K562 (cell line): ENCODE measurements at regions not wholly inside any gene's neighbourhood (a gene's known extent, or its start where the extent isn't known, plus 50 kb on each side); places are given as distances from the start of the nearest gene placed in this dataset.
A peak's percentile ranks its signal among the peaks of the same experiment; 100 is the strongest.

ENCODE experiments used
- ATAC-seq: fragments of 200-7000 bp; cut with Tn5 transposase; 3 replicates; pipeline ENCODE4 v1.9.1; 2020; ENCODE audit warnings: moderate library complexity
- BruUV-seq: library from RNA; stranded (reverse); fragments of 400-500 nt; replicated peaks from 2 replicates; lab custom pipeline; 2021; lab: Mats Ljungman, UMichigan
- CTCF ChIA-PET: fragments of 300-600 bp; formaldehyde crosslinking; extraction: SDS; loops from one replicate; lab custom pipeline; 2021; ENCODE audit warnings: low intra/inter-chr PET ratio; lab: Yijun Ruan, JAX
- POLR2A ChIA-PET: fragments of 300-600, 350-650 bp; sonication (Branson Sonifier 250); formaldehyde crosslinking; extraction: SDS; loops from one replicate; lab custom pipeline; 2021; ENCODE audit warnings: antibody characterized with exemption, inconsistent platforms; lab: Yijun Ruan, JAX
- DNase-seq, 4 experiments: peaks; one replicate each; pipeline versions ENCODE4 v3.0.0 to v3.0.0-alpha.2; 2011 to 2018; ENCODE audit warnings: low spot score in 3 of 4, mixed read lengths in 3 of 4; ENCODE audit errors: extremely low read depth in 1 of 4
- FAIRE-seq: peaks from 2 replicates; lab custom pipeline; 2011; peaks lifted over from hg19 to GRCh38; lab: Jason Lieb, UNC
- H2AFZ ChIP-seq: 2 replicates; pipeline ENCODE4 v1.6.0; 2011; ENCODE audit warnings: low read depth, low read length, control low read depth, inconsistent platforms
- H3K27ac ChIP-seq: fragments of 200-600 bp; 3 replicates; pipeline ENCODE4 v1.8.0; 2011; ENCODE audit warnings: low read depth, mild to moderate bottlenecking, control low read depth, inconsistent platforms, low read length, moderate library complexity, mixed read lengths; ENCODE audit errors: extremely low read depth
- H3K27me3 ChIP-seq, 2 experiments: fragments of 300-600 bp in 1 of 2; 2 replicates in 1 of 2; 3 replicates in 1 of 2; pipeline versions ENCODE4 v1.6.0 to v1.8.0; 2011; ENCODE audit warnings: inconsistent platforms in 2 of 2, low read length in 2 of 2, mild to moderate bottlenecking in 1 of 2, mixed read lengths in 1 of 2, moderate library complexity in 1 of 2; ENCODE audit not compliant: control insufficient read depth in 2 of 2, insufficient read depth in 2 of 2
- H3K36me3 ChIP-seq: fragments of 300-600 bp; 3 replicates; pipeline ENCODE4 v1.8.0; 2011; ENCODE audit warnings: mild to moderate bottlenecking, low read length, inconsistent platforms; ENCODE audit not compliant: control insufficient read depth, insufficient read depth
- H3K4me1 ChIP-seq, 2 experiments: fragments of 200-600 bp in 1 of 2; replicated peaks in 1 of 2; 2 replicates in 1 of 2; 3 replicates in 1 of 2; pipeline versions ENCODE4 v1.5.1 to v1.8.0; 2011; ENCODE audit warnings: inconsistent platforms in 2 of 2, low read length in 2 of 2, mild to moderate bottlenecking in 1 of 2, mixed read lengths in 1 of 2, moderate library complexity in 1 of 2; ENCODE audit not compliant: control insufficient read depth in 2 of 2, insufficient read depth in 2 of 2
- H3K4me2 ChIP-seq: 2 replicates; pipeline ENCODE4 v1.6.1; 2011; ENCODE audit warnings: low read length, control low read depth, inconsistent platforms, mixed read lengths; ENCODE audit not compliant: insufficient read depth
- H3K4me3 ChIP-seq: fragments of 200-600 bp; sonication (generic), shearing (Covaris generic); 2 replicates; pipeline ENCODE4 v1.5.1; 2016; ENCODE audit warnings: control low read depth, inconsistent platforms
- H3K79me2 ChIP-seq: fragments of 200-600 bp; 3 replicates; pipeline ENCODE4 v1.8.0; 2011; ENCODE audit warnings: low read length, inconsistent platforms; ENCODE audit not compliant: control insufficient read depth, insufficient read depth
- H3K9ac ChIP-seq, 2 experiments: 2 replicates each; pipeline versions ENCODE4 v1.6.0 to v1.6.1; 2011; ENCODE audit warnings: low read depth in 2 of 2, low read length in 2 of 2, control low read depth in 1 of 2, inconsistent platforms in 1 of 2, mild to moderate bottlenecking in 1 of 2, mixed read lengths in 1 of 2; ENCODE audit not compliant: insufficient read depth in 1 of 2
- H3K9me1 ChIP-seq: one replicate; pipeline ENCODE4 v1.6.0; 2011; ENCODE audit warnings: inconsistent platforms, mild to moderate bottlenecking, low read length, moderate library complexity; ENCODE audit not compliant: control insufficient read depth, insufficient read depth
- H3K9me3 ChIP-seq: replicated peaks from 2 replicates; pipeline ENCODE4 v1.5.1; 2011; ENCODE audit warnings: low read depth, low read length, inconsistent platforms; ENCODE audit not compliant: control insufficient read depth, insufficient read depth
- H4K20me1 ChIP-seq: replicated peaks from 2 replicates; pipeline ENCODE4 v1.6.1; 2011; ENCODE audit warnings: low read length, inconsistent platforms, mixed read lengths; ENCODE audit not compliant: control insufficient read depth, insufficient read depth
- BCOR ChIP-seq: fragments of 450-650 bp; IDR thresholded peaks from 2 replicates; pipeline ENCODE4 v1.6.1; 2016
- CBFA2T3 ChIP-seq: fragments of 450-650 bp; IDR thresholded peaks from 2 replicates; pipeline ENCODE4 v1.6.1; 2017
- CBX2 ChIP-seq: fragments of 200-600 bp; sonication (generic); IDR thresholded peaks from one replicate; pipeline ENCODE4 v1.6.1; 2012; ENCODE audit warnings: mild to moderate bottlenecking, low read length, inconsistent platforms; ENCODE audit not compliant: insufficient read depth, poor library complexity, severe bottlenecking
- FOS ChIP-seq: IDR thresholded peaks from 3 replicates; pipeline ENCODE4 v1.6.1; 2011; ENCODE audit not compliant: insufficient read length; ENCODE audit errors: extremely low read depth
- KDM1A ChIP-seq, 2 experiments: fragments of 450-650 bp; IDR thresholded peaks; 2 replicates each; pipeline ENCODE4 v1.6.1; 2016; ENCODE audit warnings: mild to moderate bottlenecking in 2 of 2
- KLF16 ChIP-seq: IDR thresholded peaks from 2 replicates; pipeline ENCODE4 v1.6.1; 2016; ENCODE audit warnings: antibody characterized with exemption
- RBM25 ChIP-seq: fragments of 200-400 bp; formaldehyde crosslinking; IDR thresholded peaks from 2 replicates; pipeline ENCODE4 v1.6.1; 2018; ENCODE audit warnings: low read length, low read depth, moderate library complexity; ENCODE audit not compliant: severe bottlenecking
- SMARCA5 ChIP-seq: fragments of 450-650 bp; IDR thresholded peaks from 2 replicates; pipeline ENCODE4 v1.6.1; 2016
- TARDBP ChIP-seq: fragments of 450-650 bp; IDR thresholded peaks from 2 replicates; pipeline ENCODE4 v1.6.1; 2016
- ZFP36 ChIP-seq: fragments of 150-350 bp; IDR thresholded peaks from 2 replicates; pipeline ENCODE4 v1.6.1; 2018; ENCODE audit warnings: low read length, low read depth; ENCODE audit not compliant: partially characterized antibody
- ZNF124 ChIP-seq: sonication (generic); formaldehyde crosslinking; IDR thresholded peaks from 2 replicates; pipeline ENCODE4 v1.8.1; 2022; ENCODE audit warnings: missing genetic modification reagents
- ZNF146 ChIP-seq: IDR thresholded peaks from one replicate; pipeline ENCODE4 v1.6.1; 2018; ENCODE audit warnings: missing compliant biosample characterization; ENCODE audit not compliant: unreplicated experiment
- WGBS: fragments of 100-300 bp; shearing (Covaris generic); methylation state at CpG from one replicate; pipeline ENCODE4 v1.1.6; 2016; ENCODE audit warnings: low coverage, mixed read lengths; ENCODE audit not compliant: insufficient coverage; ENCODE audit errors: missing lambda C conversion rate; 5-methylcytosine and 5-hydroxymethylcytosine counted together
- in situ Hi-C: fragments of 300-500 bp; cut with MboI; formaldehyde crosslinking; loops from 4 replicates; pipeline ENCODE4 v1.15.0; 2018; ENCODE audit warnings: inconsistent platforms, mixed read lengths
- intact Hi-C: fragments of 100-400 bp; cut with micrococcal nuclease; formaldehyde crosslinking; loops from 2 replicates; pipeline ENCODE4 v1.14.2; 2022

DNA sequence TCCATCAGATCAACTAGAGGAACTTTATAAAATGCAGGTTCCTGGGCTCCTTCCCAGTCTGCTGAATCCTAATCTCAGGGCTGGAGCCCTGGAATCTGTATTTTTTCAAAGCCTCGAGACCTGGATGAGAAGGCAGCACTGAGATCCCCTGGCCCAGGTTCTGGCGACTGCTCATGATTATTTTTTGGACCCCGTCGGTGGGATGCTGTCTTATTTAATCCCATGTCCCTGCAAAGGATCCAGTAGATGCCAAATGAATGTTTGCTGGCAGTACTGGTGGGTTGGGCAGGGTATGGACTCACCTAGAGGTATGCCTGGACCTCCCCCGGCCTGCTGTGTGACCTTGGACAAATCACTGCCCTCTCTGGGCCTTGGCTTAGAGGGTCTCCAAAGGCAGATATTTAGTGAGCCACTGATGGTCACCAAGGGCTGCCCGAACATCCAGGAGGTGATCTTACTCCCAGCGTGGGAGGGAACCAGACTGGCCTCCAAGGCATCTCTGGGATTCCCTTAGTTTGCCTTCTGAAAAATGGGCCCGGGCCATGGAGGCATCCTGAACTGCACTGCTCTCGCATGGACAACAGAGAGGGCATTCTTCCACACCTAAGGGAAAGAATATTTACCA, 91.6 kb upstream of the RUNX3 start:
- Histone ChIP-seq H3K9ac (no peak overlapping the region), H3K27ac (no peak overlapping the region), H3K9me1 (no peaks in the 10 kb centered on the region), H4K20me1 (no peaks in the 10 kb centered on the region; the same call in 1 of the 2 replicates), H3K4me3 (no peak overlapping the region), H3K4me1 (peaks cover 14 to 15% of the 10 kb centered on the region in 2 experiments; a peak in 3 of 5 replicates), H3K9me3 (no peaks in the 10 kb centered on the region), H3K4me2 (no peak overlapping the region), H2AFZ (no peak overlapping the region), H3K79me2 (no peaks in the 10 kb centered on the region), H3K27me3 (peaks cover 5 to 36% of the 10 kb centered on the region in 2 experiments; a peak in 4 of 5 replicates), H3K36me3 (no peaks in the 10 kb centered on the region)
- intact Hi-C loops (no loop called here), in situ Hi-C loops (no loop called here)
- ATAC-seq: no peak
- ChIA-PET POLR2A (interaction anchor here (0.6 kb wide), 1 partner anchor 34 kb away, joined by 3 read pairs; no protein-coding TSS in a partner anchor), CTCF (no interaction called here)
- no peak for DNase-seq
- 30% methylated on average over 9 of the region's 9 CpGs for WGBS
- BruUV-seq: no TSS peak
- FAIRE-seq: no peak
- TF ChIP-seq ZNF146: no peak
- no peak for TF ChIP-seq TARDBP
- peak; percentile 71 for TF ChIP-seq FOS
- TF ChIP-seq KDM1A (IDR thresholded peaks at IDR 0.05): peak in 1 of 2 experiments; percentile 33; a peak in 1 of 4 replicates
- TF ChIP-seq ZNF124 (CRISPR knock-in tag): no peak
- peak; percentile 27; the same call in 1 of the 2 replicates for TF ChIP-seq BCOR
- TF ChIP-seq ZFP36: peak; percentile 57
- TF ChIP-seq RBM25: peak; percentile 38
- TF ChIP-seq SMARCA5: peak; percentile 33; the same call in 1 of the 2 replicates
- no peak for TF ChIP-seq KLF16
- peak; percentile 88 for TF ChIP-seq CBFA2T3
- TF ChIP-seq CBX2: no peak
